SK-N-SH (cell line): ENCODE measurements at regions not wholly inside any gene's neighbourhood (a gene's known extent, or its start where the extent isn't known, plus 50 kb on each side); places are given as distances from the start of the nearest gene placed in this dataset.
"Not testable (repeated sequence)": the region's sequence is repeated elsewhere in the genome, so short reads cannot be mapped to it uniquely, and the experiment has no call there.

Experiments
- CTCF ChIA-PET: fragments of 300-600, 350-600 bp; formaldehyde crosslinking; extraction: SDS; loops from one replicate; lab custom pipeline; 2021; lab: Yijun Ruan, JAX
- POLR2A ChIA-PET: fragments of 350-600 bp; sonication (Branson Sonifier 250); formaldehyde crosslinking; extraction: SDS; loops from one replicate; lab custom pipeline; 2020; ENCODE audit warnings: antibody characterized with exemption, inconsistent platforms; lab: Yijun Ruan, JAX
- DNase-seq: peaks from one replicate; pipeline ENCODE4 v3.0.0; 2012
- H2AFZ ChIP-seq: fragments of 200-600 bp; sonication (generic); 2 replicates; pipeline ENCODE4 v1.8.1; 2016; ENCODE audit warnings: antibody characterized with exemption, mild to moderate bottlenecking, low read depth
- H3F3A ChIP-seq: fragments of 200-600 bp; sonication (generic); replicated peaks from 2 replicates; pipeline ENCODE3; 2016; ENCODE audit warnings: antibody characterized with exemption, mild to moderate bottlenecking; ENCODE audit not compliant: insufficient read depth
- H3K27ac ChIP-seq, 2 experiments: fragments of 200-500 bp in 1 of 2; fragments of 200-600 bp in 1 of 2; sonication (Bioruptor generic) in 1 of 2; sonication (generic), shearing (Covaris generic) in 1 of 2; 2 replicates each; pipeline versions ENCODE4 v1.5.1 to v1.6.1; 2014 to 2016; ENCODE audit warnings: low read depth in 2 of 2, inconsistent platforms in 1 of 2, low read length in 1 of 2, mild to moderate bottlenecking in 1 of 2, mixed read lengths in 1 of 2
- H3K27me3 ChIP-seq: fragments of 200-600 bp; sonication (generic), shearing (Covaris generic); 2 replicates; pipeline ENCODE4 v1.6.1; 2016; ENCODE audit warnings: mixed run types; ENCODE audit not compliant: insufficient read depth
- H3K36me3 ChIP-seq, 2 experiments: fragments of 200-500 bp in 1 of 2; fragments of 200-600 bp in 1 of 2; sonication (Bioruptor generic) in 1 of 2; sonication (generic) in 1 of 2; replicated peaks in 1 of 2; 2 replicates each; pipeline versions ENCODE3 to v1.5.1; 2014 to 2016; ENCODE audit warnings: low read length in 1 of 2, mild to moderate bottlenecking in 1 of 2; ENCODE audit not compliant: insufficient read depth in 2 of 2, control insufficient read depth in 1 of 2
- H3K4me1 ChIP-seq, 2 experiments: fragments of 200-500 bp in 1 of 2; fragments of 200-600 bp in 1 of 2; sonication (Bioruptor generic) in 1 of 2; sonication (generic), shearing (Covaris generic) in 1 of 2; 2 replicates each; pipeline versions ENCODE4 v1.5.1 to v1.6.1; 2014 to 2016; ENCODE audit warnings: low read depth in 1 of 2, low read length in 1 of 2, mixed run types in 1 of 2; ENCODE audit not compliant: insufficient read depth in 2 of 2, control insufficient read depth in 1 of 2
- H3K4me2 ChIP-seq: fragments of 200-600 bp; sonication (generic), shearing (Covaris generic); 2 replicates; pipeline ENCODE4 v1.6.1; 2017; ENCODE audit warnings: mixed run types
- H3K4me3 ChIP-seq, 2 experiments: fragments of 200-500 bp in 1 of 2; fragments of 200-600 bp in 1 of 2; sonication (Bioruptor generic) in 1 of 2; sonication (generic), shearing (Covaris generic) in 1 of 2; 2 replicates each; pipeline versions ENCODE4 v1.5.1 to v1.8.1; 2014 to 2016; ENCODE audit warnings: low read depth in 2 of 2, inconsistent platforms in 1 of 2, low read length in 1 of 2, mild to moderate bottlenecking in 1 of 2, mixed read lengths in 1 of 2, moderate library complexity in 1 of 2
- H3K79me2 ChIP-seq: fragments of 200-600 bp; sonication (generic); 2 replicates; pipeline ENCODE4 v1.8.1; 2017; ENCODE audit warnings: mild to moderate bottlenecking; ENCODE audit not compliant: insufficient read depth
- H3K9ac ChIP-seq: fragments of 200-600 bp; sonication (generic); 2 replicates; pipeline ENCODE4 v1.6.1; 2017; ENCODE audit warnings: mixed run types
- H3K9me2 ChIP-seq: fragments of 200-600 bp; sonication (generic); 2 replicates; pipeline ENCODE4 v1.6.1; 2017; ENCODE audit warnings: mixed run types
- H3K9me3 ChIP-seq: fragments of 200-600 bp; sonication (generic); 2 replicates; pipeline ENCODE4 v1.6.1; 2017; ENCODE audit warnings: mixed run types, mild to moderate bottlenecking, moderate library complexity
- H4K20me1 ChIP-seq: fragments of 200-600 bp; sonication (generic); 2 replicates; pipeline ENCODE4 v1.6.1; 2017; ENCODE audit warnings: mild to moderate bottlenecking, mixed run types; ENCODE audit not compliant: insufficient read depth
- CHD2 ChIP-seq: fragments of 150-350 bp; IDR thresholded peaks from 2 replicates; pipeline ENCODE4 v1.6.1; 2018; ENCODE audit warnings: low read length; ENCODE audit not compliant: partially characterized antibody
- FOXJ3 ChIP-seq: sonication (generic); formaldehyde crosslinking; IDR thresholded peaks from 2 replicates; pipeline ENCODE4 v1.5.1; 2020; ENCODE audit warnings: mild to moderate bottlenecking, missing genetic modification reagents
- FOXM1 ChIP-seq: IDR thresholded peaks from 2 replicates; pipeline ENCODE4 v1.4.0; 2012; ENCODE audit warnings: low read depth, mild to moderate bottlenecking
- JUND ChIP-seq: IDR thresholded peaks from 2 replicates; pipeline ENCODE4 v1.4.0; 2012
- MXI1 ChIP-seq: IDR thresholded peaks from 2 replicates; pipeline ENCODE4 v1.6.1; 2012; ENCODE audit warnings: mild to moderate bottlenecking, low read depth, low read length, improper control_type of control experiment
- NFIC ChIP-seq: IDR thresholded peaks from 2 replicates; pipeline ENCODE4 v1.4.0; 2012; ENCODE audit warnings: borderline replicate concordance
- NRF1 ChIP-seq: IDR thresholded peaks from 2 replicates; pipeline ENCODE4 v1.6.1; 2012; ENCODE audit warnings: low read depth, mild to moderate bottlenecking, low read length
- PBX3 ChIP-seq: IDR thresholded peaks from 2 replicates; pipeline ENCODE4; 2012
- SIN3A ChIP-seq: IDR thresholded peaks from 2 replicates; pipeline ENCODE4 v1.6.1; 2012; ENCODE audit warnings: low read depth, mild to moderate bottlenecking, low read length, moderate library complexity, borderline replicate concordance
- SMC3 ChIP-seq: IDR thresholded peaks from 2 replicates; pipeline ENCODE4 v1.6.1; 2012; ENCODE audit warnings: low read depth, low read length, improper control_type of control experiment
- TAF1 ChIP-seq: IDR thresholded peaks from 2 replicates; pipeline ENCODE4 v1.6.1; 2012; ENCODE audit warnings: low read depth, mild to moderate bottlenecking, low read length, moderate library complexity, borderline replicate concordance
- TEAD4 ChIP-seq: IDR thresholded peaks from 2 replicates; pipeline ENCODE4 v1.4.0; 2012; ENCODE audit warnings: mild to moderate bottlenecking, borderline replicate concordance; ENCODE audit not compliant: insufficient read depth
- WGBS: methylation state at CpG from one replicate; pipeline ENCODE4 v1.1.6; 2017; ENCODE audit warnings: low lambda C conversion rate; 5-methylcytosine and 5-hydroxymethylcytosine counted together
- TF ChIP-seq, protein P1 (sequence below): IDR thresholded peaks from 2 replicates; pipeline ENCODE4 v1.4.0; 2012; ENCODE audit warnings: low read depth, borderline replicate concordance
- TF ChIP-seq, protein P2 (sequence below): IDR thresholded peaks from 2 replicates; pipeline ENCODE4 v1.4.0; 2012; ENCODE audit warnings: low read depth
- TF ChIP-seq, protein P3 (sequence below): fragments of 200-600 bp; sonication (generic); IDR thresholded peaks from 2 replicates; pipeline ENCODE4 v1.6.1; 2017; ENCODE audit warnings: antibody characterized with exemption, mild to moderate bottlenecking, moderate library complexity
- TF ChIP-seq, protein P4 (sequence below): fragments of 150-350 bp; IDR thresholded peaks from 2 replicates; pipeline ENCODE4 v1.6.1; 2016; ENCODE audit warnings: mild to moderate bottlenecking, low read depth, low read length
- TF ChIP-seq, protein P5 (sequence below): IDR thresholded peaks from 2 replicates; pipeline ENCODE4 v1.6.1; 2012; ENCODE audit warnings: mild to moderate bottlenecking, low read depth, low read length, moderate library complexity

DNA sequence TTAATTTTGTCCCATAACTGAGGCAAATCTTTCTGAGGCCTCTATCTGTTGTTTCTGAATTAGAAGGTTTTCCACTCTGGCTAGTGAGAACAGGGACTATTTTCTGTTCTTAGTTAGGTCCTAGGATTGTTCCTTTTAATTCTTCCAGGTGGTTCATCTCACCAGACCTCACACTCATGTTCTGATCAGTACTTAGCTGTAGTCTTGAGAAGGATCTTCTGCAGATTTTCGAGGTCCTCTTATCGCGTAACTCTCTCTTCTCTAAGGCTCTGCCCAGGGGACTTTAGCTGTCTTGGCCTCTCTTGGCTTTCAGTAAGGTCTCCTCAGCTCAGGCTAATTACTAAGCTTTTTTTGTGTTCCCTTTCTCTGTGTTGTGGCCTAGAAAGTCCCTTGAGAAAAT, 201.1 kb downstream of the ETNK1 start:
- H3F3A ChIP-seq, result no peaks in the 10 kb centered on the region
- H3K4me3 ChIP-seq, result no peak overlapping the region
- H3K9me2 ChIP-seq, result no peaks in the 10 kb centered on the region
- no peaks in the 10 kb centered on the region for H3K4me1 ChIP-seq
- H3K9ac ChIP-seq, result no peak overlapping the region
- no peaks in the 10 kb centered on the region for H3K79me2 ChIP-seq
- H3K36me3 ChIP-seq, result no peaks in the 10 kb centered on the region
- no peaks in the 10 kb centered on the region for H3K9me3 ChIP-seq
- no peak for TF ChIP-seq FOXJ3 (CRISPR knock-in tag)
- no peak for TF ChIP-seq NFIC
- TF ChIP-seq, protein P1, sequence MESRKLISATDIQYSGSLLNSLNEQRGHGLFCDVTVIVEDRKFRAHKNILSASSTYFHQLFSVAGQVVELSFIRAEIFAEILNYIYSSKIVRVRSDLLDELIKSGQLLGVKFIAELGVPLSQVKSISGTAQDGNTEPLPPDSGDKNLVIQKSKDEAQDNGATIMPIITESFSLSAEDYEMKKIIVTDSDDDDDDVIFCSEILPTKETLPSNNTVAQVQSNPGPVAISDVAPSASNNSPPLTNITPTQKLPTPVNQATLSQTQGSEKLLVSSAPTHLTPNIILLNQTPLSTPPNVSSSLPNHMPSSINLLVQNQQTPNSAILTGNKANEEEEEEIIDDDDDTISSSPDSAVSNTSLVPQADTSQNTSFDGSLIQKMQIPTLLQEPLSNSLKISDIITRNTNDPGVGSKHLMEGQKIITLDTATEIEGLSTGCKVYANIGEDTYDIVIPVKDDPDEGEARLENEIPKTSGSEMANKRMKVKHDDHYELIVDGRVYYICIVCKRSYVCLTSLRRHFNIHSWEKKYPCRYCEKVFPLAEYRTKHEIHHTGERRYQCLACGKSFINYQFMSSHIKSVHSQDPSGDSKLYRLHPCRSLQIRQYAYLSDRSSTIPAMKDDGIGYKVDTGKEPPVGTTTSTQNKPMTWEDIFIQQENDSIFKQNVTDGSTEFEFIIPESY, result no peak
- TF ChIP-seq FOXM1, result no peak
- no peak for TF ChIP-seq SMC3
- TF ChIP-seq TAF1, result no peak
- TF ChIP-seq MXI1, result no peak
- TF ChIP-seq, protein P2, sequence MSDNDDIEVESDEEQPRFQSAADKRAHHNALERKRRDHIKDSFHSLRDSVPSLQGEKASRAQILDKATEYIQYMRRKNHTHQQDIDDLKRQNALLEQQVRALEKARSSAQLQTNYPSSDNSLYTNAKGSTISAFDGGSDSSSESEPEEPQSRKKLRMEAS, result no peak
- TF ChIP-seq, protein P3, sequence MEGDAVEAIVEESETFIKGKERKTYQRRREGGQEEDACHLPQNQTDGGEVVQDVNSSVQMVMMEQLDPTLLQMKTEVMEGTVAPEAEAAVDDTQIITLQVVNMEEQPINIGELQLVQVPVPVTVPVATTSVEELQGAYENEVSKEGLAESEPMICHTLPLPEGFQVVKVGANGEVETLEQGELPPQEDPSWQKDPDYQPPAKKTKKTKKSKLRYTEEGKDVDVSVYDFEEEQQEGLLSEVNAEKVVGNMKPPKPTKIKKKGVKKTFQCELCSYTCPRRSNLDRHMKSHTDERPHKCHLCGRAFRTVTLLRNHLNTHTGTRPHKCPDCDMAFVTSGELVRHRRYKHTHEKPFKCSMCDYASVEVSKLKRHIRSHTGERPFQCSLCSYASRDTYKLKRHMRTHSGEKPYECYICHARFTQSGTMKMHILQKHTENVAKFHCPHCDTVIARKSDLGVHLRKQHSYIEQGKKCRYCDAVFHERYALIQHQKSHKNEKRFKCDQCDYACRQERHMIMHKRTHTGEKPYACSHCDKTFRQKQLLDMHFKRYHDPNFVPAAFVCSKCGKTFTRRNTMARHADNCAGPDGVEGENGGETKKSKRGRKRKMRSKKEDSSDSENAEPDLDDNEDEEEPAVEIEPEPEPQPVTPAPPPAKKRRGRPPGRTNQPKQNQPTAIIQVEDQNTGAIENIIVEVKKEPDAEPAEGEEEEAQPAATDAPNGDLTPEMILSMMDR, result no peak
- no peak for TF ChIP-seq CHD2
- no peak for TF ChIP-seq SIN3A
- no peak for TF ChIP-seq PBX3
- no peak for TF ChIP-seq JUND
- TF ChIP-seq, protein P4, sequence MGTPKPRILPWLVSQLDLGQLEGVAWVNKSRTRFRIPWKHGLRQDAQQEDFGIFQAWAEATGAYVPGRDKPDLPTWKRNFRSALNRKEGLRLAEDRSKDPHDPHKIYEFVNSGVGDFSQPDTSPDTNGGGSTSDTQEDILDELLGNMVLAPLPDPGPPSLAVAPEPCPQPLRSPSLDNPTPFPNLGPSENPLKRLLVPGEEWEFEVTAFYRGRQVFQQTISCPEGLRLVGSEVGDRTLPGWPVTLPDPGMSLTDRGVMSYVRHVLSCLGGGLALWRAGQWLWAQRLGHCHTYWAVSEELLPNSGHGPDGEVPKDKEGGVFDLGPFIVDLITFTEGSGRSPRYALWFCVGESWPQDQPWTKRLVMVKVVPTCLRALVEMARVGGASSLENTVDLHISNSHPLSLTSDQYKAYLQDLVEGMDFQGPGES, result no peak
- no peak for TF ChIP-seq TEAD4
- TF ChIP-seq, protein P5, sequence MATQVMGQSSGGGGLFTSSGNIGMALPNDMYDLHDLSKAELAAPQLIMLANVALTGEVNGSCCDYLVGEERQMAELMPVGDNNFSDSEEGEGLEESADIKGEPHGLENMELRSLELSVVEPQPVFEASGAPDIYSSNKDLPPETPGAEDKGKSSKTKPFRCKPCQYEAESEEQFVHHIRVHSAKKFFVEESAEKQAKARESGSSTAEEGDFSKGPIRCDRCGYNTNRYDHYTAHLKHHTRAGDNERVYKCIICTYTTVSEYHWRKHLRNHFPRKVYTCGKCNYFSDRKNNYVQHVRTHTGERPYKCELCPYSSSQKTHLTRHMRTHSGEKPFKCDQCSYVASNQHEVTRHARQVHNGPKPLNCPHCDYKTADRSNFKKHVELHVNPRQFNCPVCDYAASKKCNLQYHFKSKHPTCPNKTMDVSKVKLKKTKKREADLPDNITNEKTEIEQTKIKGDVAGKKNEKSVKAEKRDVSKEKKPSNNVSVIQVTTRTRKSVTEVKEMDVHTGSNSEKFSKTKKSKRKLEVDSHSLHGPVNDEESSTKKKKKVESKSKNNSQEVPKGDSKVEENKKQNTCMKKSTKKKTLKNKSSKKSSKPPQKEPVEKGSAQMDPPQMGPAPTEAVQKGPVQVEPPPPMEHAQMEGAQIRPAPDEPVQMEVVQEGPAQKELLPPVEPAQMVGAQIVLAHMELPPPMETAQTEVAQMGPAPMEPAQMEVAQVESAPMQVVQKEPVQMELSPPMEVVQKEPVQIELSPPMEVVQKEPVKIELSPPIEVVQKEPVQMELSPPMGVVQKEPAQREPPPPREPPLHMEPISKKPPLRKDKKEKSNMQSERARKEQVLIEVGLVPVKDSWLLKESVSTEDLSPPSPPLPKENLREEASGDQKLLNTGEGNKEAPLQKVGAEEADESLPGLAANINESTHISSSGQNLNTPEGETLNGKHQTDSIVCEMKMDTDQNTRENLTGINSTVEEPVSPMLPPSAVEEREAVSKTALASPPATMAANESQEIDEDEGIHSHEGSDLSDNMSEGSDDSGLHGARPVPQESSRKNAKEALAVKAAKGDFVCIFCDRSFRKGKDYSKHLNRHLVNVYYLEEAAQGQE, result no peak
- no peak for TF ChIP-seq NRF1
- TF ChIP-seq, all 33 proteins: peak for 0
- Histone ChIP-seq H3K27ac (no peak overlapping the region), H4K20me1 (no peaks in the 10 kb centered on the region), H3K4me2 (no peak overlapping the region), H3K27me3 (no peaks in the 10 kb centered on the region), H2AFZ (no peak overlapping the region)
- ChIA-PET POLR2A (no interaction called here), CTCF (interaction anchor here (0.7 kb wide), 1 partner anchor 30 kb away, joined by 3 read pairs; no protein-coding TSS in a partner anchor)
- 68% methylated on average over 3 of the region's 3 CpGs for WGBS
- no peak for DNase-seq

GRCh38 chr12:22826446-22826981, 201.5 kb downstream of the ETNK1 start:
- H3K36me3 ChIP-seq, H3K4me1 ChIP-seq, H3K4me2 ChIP-seq, POLR2A ChIA-PET, H3K79me2 ChIP-seq, H2AFZ ChIP-seq, DNase-seq, H3K9me3 ChIP-seq, H3K4me3 ChIP-seq, H3F3A ChIP-seq, H3K9me2 ChIP-seq, H4K20me1 ChIP-seq, H3K9ac ChIP-seq, H3K27me3 ChIP-seq, H3K27ac ChIP-seq: not testable (repeated sequence)
- CTCF ChIA-PET, result interaction anchor here (0.7 kb wide), 1 partner anchor 30 kb away, joined by 3 read pairs; no protein-coding TSS in a partner anchor
- 42% methylated on average over 9 of the region's 9 CpGs for WGBS
